ENCODE measurements at regions not wholly inside any gene's neighbourhood (a gene's known extent, or its start where the extent isn't known, plus 50 kb on each side); places are given as distances from the start of the nearest gene placed in this dataset.

DNA sequence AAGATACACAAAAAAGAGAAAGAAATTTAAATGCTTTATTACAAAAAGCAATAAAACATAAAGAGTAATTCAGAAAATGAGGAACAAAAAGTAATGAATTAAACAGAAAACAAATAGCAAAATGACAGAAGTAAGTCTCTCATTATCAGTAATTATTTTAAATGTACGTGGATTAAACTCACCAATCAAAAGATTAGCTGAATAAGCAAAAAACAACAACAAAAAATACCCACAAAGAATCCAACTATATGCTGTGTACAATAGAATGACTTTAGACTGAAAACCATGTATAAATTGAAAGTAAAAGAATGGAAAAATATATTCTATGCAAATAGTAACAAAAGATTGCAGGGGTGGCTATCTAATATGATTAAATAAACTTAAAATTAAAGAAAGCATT is 1006.8 kb downstream of the SLC16A7 start:
- TF ChIP-seq, protein P1, sequence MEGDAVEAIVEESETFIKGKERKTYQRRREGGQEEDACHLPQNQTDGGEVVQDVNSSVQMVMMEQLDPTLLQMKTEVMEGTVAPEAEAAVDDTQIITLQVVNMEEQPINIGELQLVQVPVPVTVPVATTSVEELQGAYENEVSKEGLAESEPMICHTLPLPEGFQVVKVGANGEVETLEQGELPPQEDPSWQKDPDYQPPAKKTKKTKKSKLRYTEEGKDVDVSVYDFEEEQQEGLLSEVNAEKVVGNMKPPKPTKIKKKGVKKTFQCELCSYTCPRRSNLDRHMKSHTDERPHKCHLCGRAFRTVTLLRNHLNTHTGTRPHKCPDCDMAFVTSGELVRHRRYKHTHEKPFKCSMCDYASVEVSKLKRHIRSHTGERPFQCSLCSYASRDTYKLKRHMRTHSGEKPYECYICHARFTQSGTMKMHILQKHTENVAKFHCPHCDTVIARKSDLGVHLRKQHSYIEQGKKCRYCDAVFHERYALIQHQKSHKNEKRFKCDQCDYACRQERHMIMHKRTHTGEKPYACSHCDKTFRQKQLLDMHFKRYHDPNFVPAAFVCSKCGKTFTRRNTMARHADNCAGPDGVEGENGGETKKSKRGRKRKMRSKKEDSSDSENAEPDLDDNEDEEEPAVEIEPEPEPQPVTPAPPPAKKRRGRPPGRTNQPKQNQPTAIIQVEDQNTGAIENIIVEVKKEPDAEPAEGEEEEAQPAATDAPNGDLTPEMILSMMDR (IDR thresholded peaks at IDR 0.05): no peak
- no peak for TF ChIP-seq POLR2A (IDR thresholded peaks at IDR 0.05)

All from breast epithelium (tissue), 3 donors.